NCI-H524 (cell line): ENCODE measurements at regions not wholly inside any gene's neighbourhood (a gene's known extent, or its start where the extent isn't known, plus 50 kb on each side); places are given as distances from the start of the nearest gene placed in this dataset.
"Not testable (repeated sequence)": the region's sequence is repeated elsewhere in the genome, so short reads cannot be mapped to it uniquely, and the experiment has no call there.

ENCODE experiments used
- DNase-seq, 2 experiments: peaks; one replicate each; lab custom pipeline; 2025; lab: John Stamatoyannopoulos, UW

DNA sequence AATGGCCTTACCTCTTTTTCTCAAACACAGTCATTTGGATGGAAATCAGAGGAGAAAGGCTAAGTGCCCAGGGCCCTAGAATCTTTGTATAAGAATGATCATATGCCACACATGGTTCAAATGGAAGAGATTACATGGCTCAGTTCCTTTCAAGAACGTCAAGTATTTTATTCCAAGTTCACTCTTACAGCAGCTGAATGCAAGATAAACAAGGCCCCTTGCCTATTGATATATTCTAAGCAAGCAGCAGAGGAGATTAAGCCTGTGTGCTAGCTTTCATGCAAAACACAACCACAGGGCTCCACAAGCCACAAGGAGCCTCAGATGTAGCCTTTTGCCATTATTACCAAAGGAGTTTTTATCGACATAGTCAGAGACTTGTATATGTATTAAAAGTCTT lies 55.3 kb upstream of the SLCO6A1 start:
- no peak for DNase-seq

DNA sequence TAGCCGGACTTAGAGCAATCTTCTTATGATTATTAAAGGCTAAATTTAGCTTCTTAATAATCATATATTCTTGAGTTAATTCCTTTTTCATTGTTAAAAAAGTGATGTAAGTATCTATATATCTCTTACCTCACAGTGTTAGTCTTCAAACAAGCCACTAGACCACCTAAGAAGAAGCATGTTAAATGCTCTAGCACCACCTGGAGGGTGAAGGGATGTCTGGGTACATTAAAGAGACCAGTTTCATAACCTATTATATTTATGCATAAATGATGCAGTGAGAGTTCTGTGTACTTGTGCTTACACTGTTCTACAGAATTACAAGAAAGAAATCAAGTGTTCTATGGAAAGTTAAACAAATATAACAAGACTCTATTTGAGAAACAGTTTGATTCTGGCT lies 55.9 kb upstream of the SLCO6A1 start:
- peak; percentile 34 to 54 for DNase-seq

DNA sequence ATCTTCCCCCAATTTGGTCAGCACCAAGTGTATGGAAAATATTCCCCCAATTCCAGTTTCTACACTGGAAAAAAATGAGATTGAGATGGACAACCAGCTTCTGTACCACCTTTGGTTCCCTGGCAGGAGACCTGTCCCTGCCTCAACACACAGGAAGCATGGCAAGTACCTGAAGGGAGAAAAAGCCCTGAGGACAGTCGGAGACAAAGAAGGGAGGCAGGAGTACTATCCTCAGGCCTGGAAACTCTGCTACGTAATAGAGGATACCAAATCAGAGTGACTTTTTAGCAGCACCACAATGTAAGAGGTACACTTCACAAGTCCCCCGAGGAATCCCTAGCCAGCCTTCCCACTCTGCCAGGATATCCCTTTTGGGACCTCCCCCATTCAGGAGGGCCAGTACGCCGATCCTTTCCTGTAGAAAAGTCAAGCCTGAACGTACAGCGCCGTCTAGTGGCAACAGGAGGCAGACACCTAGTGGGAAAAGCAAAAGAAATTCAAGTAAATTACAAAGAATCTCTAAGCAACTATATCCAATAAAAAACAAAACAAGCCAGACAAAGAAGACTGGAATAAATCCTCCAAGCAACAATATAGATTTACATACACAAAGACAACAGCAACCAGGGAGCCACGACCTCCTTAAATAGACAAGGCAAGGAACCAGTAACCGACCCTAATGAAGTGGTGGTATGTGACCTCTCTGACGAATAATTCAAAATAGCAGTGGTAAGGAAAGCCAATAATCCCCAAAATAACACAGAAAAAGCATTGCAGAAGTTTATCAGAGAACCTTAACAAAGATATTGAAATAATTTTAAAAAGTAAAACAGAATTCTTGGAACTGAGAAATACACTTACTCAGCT lies 63.3 kb upstream of the SLCO6A1 start:
- DNase-seq = peak in 1 of 2 experiments; percentile 28

DNA sequence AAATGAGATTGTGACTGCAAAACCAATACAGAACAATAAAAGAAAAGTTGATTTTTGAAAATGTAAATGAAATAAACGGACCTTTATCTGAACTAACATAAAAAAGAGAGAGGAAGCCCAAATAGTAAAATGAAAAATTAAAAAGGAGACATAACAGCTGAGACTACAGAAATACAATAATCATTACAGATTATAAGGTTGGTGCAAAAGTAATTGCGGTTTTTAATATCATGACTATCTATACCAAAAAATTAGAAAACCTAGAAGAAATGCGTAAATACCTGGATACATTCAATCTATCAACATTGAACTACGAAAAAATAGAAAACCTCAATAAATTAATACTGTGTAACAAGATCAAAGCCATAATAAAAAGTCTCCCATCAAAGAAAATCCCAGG lies 71.9 kb upstream of the SLCO6A1 start:
- no peak for DNase-seq

DNA sequence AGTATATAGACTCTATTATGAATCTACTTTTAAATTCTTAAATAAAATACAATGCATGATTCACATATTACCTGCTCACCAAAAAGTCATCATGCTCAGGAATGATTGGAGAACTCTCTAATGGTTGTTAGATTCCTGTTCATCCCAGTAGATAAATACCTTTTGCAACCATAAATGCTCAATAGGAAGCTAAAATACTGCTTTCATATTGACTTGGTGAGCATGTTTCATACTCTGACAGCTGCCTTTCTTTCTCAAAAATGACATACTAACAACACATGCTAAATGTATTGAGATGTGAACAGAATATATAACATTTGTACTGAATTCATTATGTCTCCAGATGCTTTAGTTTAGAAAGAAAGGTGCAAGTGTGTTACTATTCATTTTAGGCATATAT lies 79.6 kb upstream of the SLCO6A1 start:
- DNase-seq = no peak

DNA sequence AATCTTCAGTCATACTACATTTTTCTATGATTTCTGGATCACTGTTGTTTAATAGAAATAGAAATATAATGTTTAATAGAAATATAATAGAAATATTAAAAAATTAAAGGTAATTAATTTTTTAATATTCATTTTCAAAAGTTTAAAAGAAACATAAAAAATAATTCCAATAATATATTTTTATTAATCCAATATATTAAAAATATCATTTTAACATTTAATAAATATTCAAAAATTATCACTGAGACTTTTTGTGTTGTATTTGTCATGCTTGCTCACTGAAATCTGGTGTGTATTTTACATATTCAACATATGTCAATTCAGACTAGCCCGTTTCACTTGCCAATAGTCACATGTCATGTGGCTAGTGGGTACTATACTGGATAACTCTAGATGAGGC lies 80.6 kb upstream of the SLCO6A1 start:
- DNase-seq = no peak

DNA sequence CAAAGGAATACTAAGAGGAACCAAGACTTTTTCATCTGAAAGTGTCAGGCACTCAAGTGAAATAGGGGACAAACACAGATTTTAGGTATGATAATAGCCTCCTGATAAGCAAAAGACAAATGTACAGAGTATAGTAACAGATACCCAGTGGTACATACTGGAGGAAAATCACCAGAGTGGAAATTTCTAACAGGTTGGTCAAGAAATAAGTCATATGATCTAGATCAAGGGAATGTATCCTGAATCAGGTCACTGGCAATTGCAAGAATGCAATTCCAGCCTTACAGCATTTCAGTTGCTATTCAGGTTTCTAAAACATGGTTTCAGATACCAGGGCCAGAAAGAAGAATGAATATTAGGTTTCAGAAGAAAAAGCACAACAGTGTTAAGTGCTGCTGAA lies 82.2 kb upstream of the SLCO6A1 start:
- no peak for DNase-seq

DNA sequence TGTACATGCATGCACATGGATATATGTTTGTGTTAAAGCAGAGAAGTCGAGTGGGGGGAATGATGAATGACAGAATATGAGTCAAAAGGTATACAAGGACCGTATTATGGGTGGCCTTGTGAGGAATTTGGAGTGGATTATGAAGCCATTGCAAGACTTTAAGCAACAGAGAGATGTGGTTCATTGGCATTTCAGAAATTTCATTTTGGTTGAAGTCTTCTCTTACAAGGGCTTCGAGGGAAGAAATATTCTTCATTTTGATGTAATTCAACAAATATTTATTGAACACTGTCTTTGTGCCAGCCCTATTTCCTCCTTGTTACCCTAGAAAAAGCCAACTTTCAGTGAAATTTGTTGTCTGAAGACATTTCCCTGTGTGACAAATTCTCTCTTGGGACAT lies 83.9 kb upstream of the SLCO6A1 start:
- no peak for DNase-seq

DNA sequence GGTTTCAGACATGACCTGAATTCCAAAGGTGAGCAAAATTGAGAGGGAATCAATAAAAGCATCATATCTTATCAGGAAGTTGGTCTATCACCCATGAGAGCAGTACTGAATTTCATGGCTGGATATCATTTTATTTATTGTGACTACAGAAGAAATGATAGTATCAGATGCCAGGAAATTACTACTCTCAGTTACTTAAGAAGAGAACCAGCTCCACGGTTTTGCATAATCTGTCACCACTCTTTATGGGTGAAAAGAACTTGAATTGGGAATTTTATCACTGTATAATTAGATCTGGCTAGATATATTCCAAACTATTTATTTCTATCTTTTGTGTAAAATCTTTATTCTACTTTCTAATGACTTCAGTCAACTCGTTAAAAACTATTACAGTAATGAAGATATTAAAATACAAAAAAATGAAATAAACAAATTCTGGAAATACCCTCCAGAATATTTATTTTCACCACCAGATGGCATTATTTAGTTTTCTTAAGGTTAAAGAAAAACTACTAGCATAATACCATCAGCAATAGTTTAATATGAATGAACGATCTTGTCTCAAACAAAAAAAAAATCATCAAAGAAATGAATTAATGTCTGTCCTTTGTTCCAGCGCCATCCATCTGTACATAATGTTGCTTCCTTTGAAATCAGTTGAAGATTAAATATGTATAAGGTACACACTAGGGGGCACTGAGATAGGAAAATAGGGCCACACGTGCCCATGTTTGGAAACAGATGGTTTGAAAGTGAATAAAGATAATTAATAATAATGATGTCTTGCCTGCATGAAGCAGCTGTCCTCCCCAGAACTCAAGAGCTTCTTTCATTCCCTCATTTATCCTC lies 84.7 kb upstream of the SLCO6A1 start:
- peak; percentile 76 to 92 for DNase-seq

DNA sequence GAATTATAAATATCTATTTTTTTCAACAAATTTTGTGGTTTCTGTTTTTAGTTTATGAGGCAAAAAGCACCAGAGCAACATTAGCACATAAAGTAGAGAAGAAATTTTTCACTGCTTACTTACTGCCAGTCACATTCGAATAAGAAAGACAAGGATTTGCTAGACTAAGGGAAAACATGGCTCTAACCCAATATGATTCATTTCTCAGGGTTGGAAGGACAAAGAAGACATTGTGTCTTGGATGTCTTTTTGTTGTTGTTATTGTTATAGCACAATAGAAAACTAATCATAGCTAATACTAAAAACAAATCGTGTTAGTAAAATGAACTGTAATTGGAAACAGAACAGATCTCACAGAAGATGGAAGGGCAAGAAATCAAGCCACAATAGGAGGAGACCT lies 90.9 kb upstream of the SLCO6A1 start:
- DNase-seq = no peak

DNA sequence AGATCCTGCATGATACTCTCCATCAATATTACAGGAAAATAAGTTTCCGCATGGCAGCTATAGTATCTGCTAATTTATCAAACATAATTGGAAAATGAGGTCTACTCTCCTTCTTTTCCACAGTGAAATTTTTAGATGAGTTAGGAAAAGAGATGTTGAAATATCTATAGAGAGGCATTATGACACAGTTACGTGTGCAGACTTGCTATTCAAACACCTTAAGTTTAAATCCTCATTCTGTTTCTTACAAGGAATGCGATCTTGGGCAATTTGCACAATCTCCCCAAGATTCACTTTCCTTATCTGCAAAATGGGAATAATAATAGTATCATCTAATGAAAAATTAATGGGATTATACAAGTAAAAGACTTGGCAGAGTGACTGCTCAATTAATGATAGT lies 91.7 kb upstream of the SLCO6A1 start:
- DNase-seq = no peak

DNA sequence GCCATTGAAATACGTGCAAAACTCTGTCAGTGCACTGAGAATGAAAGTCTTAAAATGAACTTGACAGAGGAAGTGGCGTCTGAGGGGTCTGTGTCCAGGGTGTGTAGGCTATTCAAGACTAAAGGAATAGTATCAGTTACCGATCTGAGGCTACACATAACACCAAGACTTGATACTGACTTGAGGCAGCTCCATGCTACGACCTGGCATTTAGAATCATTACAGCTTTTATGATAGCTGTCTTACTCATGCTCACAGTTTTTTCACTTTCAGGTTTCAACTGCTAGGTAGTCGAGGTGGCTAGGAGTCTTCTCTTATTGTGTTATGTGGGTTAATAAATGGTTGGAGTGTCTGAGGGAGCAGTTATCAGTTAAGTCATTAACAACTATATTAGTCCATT lies 92.8 kb upstream of the SLCO6A1 start:
- no peak for DNase-seq

DNA sequence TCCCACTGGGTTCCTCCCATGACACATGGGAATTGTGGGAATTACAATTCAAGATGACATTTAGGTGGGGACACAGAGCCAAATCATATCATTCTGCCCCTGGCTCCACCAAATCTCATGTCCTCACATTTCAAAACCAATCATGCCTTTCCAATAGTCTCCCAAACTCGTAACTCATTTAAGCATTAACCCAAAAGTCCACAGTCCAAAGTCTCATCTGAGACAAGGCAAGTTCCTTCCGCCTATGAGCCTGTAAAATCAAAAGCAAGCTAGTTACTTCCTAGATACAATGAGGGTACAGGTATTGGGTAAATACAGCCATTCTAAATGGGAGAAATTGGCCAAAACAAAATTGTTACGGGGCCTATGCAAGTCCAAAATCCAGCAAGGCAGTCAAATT lies 93.8 kb upstream of the SLCO6A1 start:
- DNase-seq = not testable (repeated sequence)

DNA sequence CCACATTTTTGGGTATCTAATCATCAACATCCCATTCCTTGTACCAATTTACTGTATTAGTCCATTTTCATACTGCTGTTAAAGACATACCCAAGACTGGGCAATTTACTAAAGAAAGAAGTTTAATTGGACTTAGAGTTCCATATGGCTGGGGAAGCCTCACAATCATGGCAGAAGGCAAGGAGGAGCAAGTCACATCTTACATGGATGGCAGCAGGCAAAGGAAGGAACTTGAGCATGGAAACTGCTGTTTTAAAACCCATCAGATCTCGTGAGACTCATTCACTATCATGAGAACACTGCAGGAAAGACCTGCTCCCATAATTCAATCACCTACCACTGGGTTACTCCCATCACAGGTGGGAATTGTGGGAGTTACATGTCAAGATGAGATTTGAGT lies 95.4 kb upstream of the SLCO6A1 start:
- no peak for DNase-seq

DNA sequence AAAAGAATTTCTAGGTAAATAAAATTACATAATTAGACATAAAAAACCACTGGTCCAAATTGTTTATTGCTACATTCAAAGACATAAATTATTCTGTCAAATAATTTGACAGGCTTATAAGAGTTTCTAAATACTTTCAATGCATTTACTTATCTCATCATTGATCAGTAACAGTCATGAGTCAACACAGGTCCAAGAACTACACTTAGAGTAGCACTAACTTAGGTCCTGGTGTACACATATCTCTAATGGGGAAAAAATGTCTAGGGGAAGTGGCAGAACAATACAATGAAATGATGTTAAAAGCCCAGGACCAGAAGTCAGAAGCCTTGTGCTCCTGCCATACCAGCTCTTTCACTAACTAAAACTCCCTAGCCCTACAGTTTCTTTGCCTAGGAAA lies 96.5 kb upstream of the SLCO6A1 start:
- DNase-seq = no peak

DNA sequence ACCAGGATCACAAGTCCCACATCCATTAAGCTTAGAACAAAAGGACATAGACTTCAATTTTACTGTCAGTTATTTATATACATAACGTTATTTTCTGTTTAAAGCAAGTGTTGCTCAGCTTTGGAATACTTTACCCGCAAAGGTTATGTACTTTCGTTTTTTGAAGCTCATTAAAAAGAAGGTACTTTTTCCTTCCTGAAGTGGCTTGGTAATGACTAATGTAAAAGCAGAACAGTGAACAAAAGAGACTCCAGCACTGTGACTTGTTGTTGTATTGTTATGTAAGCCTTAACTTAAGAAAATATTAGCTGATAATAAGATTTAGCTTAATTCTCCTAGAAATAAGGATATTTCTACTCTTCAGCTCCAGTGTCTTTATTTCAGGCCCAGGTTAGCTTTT lies 97.3 kb upstream of the SLCO6A1 start:
- DNase-seq = no peak

DNA sequence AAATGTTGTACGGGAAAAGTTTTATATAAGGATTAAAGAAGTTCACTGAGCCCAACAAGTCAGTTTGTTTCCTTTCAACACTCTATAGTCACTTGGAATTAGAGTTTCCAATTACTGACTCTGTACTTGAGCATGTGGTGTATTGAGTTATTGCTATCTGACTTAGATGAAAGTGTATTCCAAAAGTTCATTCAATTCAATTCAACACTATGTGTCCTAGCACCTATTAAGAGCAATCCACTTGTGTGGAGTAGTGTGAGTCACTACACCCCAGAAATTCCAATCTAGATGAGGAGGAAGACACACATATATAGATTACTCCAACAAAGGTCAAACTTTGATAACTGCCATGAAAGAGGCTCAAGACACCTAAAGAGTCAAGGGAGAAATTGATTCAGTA lies 98.2 kb upstream of the SLCO6A1 start:
- DNase-seq = no peak

DNA sequence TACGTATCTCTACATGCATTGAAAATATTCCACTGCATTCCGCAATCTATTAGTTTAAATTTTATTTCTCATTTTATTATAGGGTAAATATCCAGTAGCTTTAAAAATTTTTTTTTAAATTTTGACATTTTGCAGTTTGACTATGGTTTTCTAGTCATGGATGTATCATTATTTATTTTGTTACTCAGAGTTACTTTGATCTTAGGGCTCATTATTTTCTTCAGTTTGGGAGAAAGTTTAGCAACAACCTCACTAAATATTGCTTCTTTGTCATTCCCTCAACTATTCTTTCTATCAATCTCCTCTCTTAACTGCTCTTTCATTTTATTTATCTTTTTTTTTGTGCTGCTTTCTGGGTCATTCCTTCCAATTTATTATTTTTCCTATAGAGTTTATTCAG lies 100.5 kb upstream of the SLCO6A1 start:
- DNase-seq = no peak

DNA sequence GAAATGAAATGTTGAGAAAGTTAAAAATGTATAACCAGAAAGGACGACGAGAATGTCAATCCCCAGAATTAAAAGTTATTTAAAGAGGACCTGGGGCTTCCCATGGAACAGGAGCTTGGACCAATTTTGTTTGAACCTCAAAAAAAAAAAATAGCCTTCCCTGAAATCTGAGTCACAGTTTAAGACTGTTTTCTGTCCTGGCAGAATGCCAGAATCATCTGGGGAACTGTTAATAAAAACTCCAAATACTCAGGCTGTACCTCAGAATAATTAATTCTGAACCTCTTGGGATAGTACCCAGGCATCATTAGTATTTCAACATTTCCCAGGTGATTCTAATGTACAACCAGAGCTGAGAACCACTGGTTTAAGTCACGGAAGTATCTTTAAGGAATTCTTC lies 102.2 kb upstream of the SLCO6A1 start:
- DNase-seq = peak in 1 of 2 experiments; percentile 10

DNA sequence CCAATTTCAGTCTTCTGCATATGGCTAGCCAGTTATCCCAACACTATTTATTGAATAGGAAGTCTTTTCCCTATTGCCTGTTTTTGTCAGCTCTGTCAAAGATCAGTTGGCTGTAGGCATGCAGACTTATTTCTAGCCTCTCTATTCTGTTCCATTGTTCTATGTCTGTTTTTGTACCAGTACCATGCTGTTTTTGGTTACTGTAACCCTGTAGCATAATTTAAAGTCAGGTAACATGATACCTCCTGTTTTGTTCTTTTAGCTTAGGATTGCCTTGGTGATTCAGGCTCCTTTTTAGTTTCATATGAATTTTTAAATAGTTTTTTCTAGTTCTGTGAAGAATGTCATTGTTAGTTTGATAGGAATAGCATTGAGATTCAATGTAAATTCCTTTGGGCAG lies 104.9 kb upstream of the SLCO6A1 start:
- DNase-seq = no peak

DNA sequence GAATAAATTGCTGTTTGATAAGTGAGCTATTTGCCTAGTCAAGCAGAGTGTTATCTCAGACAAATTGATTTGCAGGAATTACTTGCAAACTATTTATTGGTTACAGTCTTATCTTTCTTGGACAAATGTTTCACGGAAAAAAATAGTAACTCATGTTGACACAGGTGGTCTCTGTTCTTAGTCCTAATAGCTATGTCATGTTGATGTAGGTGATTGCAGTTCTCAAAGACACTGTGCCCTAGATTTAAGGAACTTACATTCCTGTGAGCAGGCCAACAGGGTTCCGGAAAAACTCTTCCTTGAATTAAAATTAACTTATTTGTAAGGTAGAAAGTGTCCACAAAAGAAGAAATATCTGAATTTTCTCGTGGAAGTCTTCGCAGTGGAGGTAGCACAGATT lies 109.6 kb upstream of the SLCO6A1 start:
- no peak for DNase-seq

DNA sequence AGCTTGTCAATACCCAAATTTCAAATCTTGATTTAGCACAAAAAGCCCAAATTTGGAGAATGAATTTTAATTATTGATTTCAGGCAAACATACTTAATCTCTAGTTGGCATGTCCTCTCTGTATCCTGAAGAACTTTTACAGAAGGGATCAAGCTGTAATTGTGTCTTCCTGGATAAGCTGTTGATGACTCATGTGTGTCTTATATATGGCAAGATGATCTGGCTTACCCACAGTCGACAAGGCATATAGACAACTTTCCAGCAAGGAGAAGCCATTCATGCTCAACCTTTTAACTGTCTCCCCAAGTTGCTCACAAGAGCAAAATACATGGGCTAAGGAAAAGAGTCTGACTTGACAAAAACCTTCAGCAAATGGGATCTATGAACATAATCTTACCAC lies 112.5 kb upstream of the SLCO6A1 start:
- DNase-seq = no peak

DNA sequence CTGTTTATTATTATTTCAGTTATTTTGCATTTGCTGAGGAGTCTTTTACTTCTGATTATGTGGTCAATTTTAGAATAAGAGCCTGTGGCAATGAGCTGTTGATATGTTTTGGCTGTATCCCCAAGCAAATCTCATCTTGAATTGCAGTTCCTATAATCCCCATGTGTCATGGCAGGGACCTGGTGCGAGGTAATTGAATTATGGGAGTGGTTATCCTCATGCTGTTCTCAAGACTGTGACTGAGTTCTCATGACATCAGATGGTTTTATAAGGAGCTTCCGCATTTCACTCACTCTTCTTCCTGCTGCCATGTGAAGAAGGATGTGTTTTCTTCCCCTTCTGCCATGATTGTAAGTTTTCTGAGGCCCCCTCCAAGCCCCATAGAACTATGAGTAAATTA lies 114.9 kb upstream of the SLCO6A1 start:
- DNase-seq = no peak
